Esophagus (tissue), 2 donors: ENCODE measurements at regions not wholly inside any gene's neighbourhood (a gene's known extent, or its start where the extent isn't known, plus 50 kb on each side); places are given as distances from the start of the nearest gene placed in this dataset.
"Not testable (repeated sequence)": the region's sequence is repeated elsewhere in the genome, so short reads cannot be mapped to it uniquely, and the experiment has no call there.

Experiments used
- H3K27ac ChIP-seq, 2 donors: one replicate each; pipeline ENCODE4 v1.5.1; 2013; ENCODE audit warnings: low read depth in 2 of 2, mild to moderate bottlenecking in 2 of 2, inconsistent platforms in 1 of 2, low read length in 1 of 2, moderate library complexity in 1 of 2
- H3K27me3 ChIP-seq, 2 donors: one replicate each; pipeline ENCODE4 v1.6.1; 2013; ENCODE audit warnings: low read length in 2 of 2, control low read depth in 1 of 2, mild to moderate bottlenecking in 1 of 2; ENCODE audit not compliant: insufficient read depth in 2 of 2, control insufficient read depth in 1 of 2
- H3K36me3 ChIP-seq, 2 donors: one replicate each; pipeline ENCODE4 v1.6.1; 2013; ENCODE audit warnings: low read length in 1 of 2; ENCODE audit not compliant: control insufficient read depth in 2 of 2, insufficient read depth in 2 of 2
- H3K4me1 ChIP-seq, 2 donors: one replicate each; pipeline ENCODE4 v1.6.1; 2013; ENCODE audit warnings: low read length in 1 of 2; ENCODE audit not compliant: control insufficient read depth in 2 of 2, insufficient read depth in 2 of 2
- H3K4me3 ChIP-seq, 2 donors: one replicate each; pipeline ENCODE4 v1.5.1; 2013; ENCODE audit warnings: low read length in 2 of 2, mild to moderate bottlenecking in 2 of 2, low read depth in 1 of 2, moderate library complexity in 1 of 2
- H3K9me3 ChIP-seq, 2 donors: one replicate each; pipeline ENCODE4 v1.6.1; 2013; ENCODE audit warnings: mild to moderate bottlenecking in 2 of 2, low read depth in 1 of 2, low read length in 1 of 2, moderate library complexity in 1 of 2; ENCODE audit not compliant: control insufficient read depth in 2 of 2, insufficient read depth in 1 of 2
- WGBS, 2 donors: extraction: QIAGEN DNeasy Blood & Tissue Kit; methylation state at CpG; one replicate each; pipeline ENCODE4 v1.1.7; 2013; 5-methylcytosine and 5-hydroxymethylcytosine counted together
- donor health status: healthy with polysubstance abuse.
- donor health status: Bipolar disorder and iron deficiency.

DNA sequence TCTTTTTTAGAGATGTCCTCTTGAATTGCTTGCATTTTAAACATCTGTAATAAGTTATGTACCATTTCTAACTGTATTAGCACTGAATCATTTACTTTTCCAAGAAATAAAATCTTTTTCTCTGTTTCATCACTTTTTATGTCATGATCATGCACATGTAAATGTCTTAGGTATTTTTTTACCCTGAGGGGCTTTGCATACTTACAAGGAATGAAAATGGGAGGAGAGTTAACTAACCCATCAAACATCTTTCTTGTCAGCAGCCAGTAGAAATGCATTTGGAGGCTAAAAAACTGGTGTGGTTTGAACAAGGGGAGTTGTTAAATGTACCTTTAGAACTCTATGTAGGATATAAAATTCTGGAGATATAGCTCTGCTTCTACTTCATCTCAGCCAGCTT is 1080.3 kb downstream of the GALC start:
- no peaks in the 10 kb centered on the region for H3K27me3 ChIP-seq
- H3K4me3 ChIP-seq: no peak overlapping the region
- H3K27ac ChIP-seq: no peak overlapping the region
- no peaks in the 10 kb centered on the region for H3K4me1 ChIP-seq
- no peaks in the 10 kb centered on the region for H3K9me3 ChIP-seq
- no peaks in the 10 kb centered on the region for H3K36me3 ChIP-seq

DNA sequence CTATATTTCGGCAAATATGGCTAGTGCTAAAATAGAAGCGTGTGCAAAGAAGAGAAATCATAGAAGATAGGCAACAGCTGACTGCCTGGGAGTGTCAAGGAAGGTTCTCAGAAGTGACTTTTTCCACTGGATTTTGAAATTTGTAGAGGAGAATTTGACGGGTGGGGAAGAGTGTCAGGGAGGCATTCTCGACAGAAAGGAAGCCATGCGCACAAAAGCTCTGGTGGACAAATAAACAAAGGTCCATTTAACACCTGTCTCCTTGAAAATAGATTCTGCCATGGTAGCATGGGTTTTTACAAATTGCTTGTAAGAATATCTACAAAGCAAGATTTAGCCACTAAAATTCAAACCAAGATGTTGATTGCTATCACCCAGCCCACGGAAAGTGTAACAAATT is 1081.5 kb downstream of the GALC start:
- H3K27ac ChIP-seq: no peak overlapping the region
- no peaks in the 10 kb centered on the region for H3K27me3 ChIP-seq
- no peaks in the 10 kb centered on the region for H3K9me3 ChIP-seq
- WGBS, 2 donors: 79 to 80% methylated on average over 6 of the region's 6 CpGs
- no peaks in the 10 kb centered on the region for H3K4me1 ChIP-seq
- no peaks in the 10 kb centered on the region for H3K36me3 ChIP-seq
- H3K4me3 ChIP-seq: no peak overlapping the region

DNA sequence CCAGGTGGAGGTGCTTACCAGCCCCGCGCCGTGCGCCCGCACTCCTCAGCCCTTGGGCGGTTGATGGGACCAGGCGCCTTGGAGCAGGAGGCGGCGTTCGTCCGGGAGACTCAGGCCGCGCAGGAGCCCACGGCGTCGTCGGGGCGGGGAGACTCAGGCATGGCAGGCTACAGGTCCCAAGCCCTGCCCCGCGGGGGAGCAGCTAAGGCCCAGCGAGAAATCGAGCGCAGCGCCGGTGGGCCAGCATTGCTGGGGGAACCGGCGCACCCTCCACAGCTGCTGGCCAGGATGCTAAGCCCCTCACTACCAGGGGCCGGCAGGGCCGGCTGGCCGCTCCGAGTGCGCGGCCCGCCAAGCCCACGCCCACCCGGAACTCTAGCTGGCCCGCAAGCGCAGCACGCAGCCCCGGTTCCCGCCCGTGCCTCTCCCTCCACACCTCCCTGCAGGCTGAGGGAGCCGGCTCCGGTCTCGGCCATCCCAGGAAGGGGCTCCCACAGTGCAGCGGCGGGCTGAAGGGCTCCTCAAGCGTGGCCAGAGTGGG is 1087.5 kb downstream of the GALC start:
- H3K27me3 ChIP-seq, H3K4me1 ChIP-seq, H3K9me3 ChIP-seq, H3K27ac ChIP-seq, H3K36me3 ChIP-seq, H3K4me3 ChIP-seq: not testable (repeated sequence)
- 95 to 96% methylated on average over 43 to 48 of the region's 48 CpGs for WGBS, 2 donors

DNA sequence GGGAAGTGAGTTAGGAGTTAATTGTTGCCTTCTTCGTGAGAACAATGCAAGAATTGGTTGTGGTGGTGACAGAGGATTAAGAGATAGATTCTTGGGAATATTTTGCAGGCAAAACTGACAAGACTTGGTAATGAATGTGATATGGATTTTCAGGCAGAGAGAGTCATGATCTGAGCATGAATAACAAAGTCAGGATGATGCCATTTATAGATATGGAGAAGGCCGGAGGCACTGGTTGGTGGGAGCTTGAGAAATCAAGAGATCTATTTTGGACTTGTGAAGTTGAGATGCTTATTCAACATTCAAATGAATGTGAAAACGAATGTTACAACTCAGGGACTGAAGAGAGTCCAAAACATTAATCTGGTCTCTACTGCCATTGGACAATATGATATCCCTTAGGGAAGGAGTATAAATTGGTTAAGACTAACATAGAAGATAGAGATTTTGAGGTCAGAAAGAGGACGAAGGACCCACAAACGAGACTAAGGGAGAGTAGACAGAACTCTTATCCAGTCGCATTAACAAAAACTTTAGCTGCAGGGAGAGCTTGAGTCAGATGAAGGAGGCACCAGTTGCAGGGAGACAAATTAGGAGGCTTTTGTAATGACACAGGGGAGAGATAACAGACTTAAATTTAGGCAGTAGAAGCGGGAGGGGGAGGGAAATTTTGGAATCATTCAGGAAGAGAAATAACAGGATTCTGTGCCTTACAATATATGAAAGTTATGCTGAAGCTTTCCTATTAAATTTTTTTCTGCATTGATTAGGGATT is 1090.6 kb downstream of the GALC start:
- H3K36me3 ChIP-seq: no peaks in the 10 kb centered on the region
- 67 to 76% methylated on average over 7 of the region's 7 CpGs for WGBS, 2 donors
- no peak overlapping the region for H3K27ac ChIP-seq
- H3K27me3 ChIP-seq: no peaks in the 10 kb centered on the region
- H3K4me3 ChIP-seq: no peak overlapping the region
- H3K9me3 ChIP-seq: no peaks in the 10 kb centered on the region
- H3K4me1 ChIP-seq: no peaks in the 10 kb centered on the region

DNA sequence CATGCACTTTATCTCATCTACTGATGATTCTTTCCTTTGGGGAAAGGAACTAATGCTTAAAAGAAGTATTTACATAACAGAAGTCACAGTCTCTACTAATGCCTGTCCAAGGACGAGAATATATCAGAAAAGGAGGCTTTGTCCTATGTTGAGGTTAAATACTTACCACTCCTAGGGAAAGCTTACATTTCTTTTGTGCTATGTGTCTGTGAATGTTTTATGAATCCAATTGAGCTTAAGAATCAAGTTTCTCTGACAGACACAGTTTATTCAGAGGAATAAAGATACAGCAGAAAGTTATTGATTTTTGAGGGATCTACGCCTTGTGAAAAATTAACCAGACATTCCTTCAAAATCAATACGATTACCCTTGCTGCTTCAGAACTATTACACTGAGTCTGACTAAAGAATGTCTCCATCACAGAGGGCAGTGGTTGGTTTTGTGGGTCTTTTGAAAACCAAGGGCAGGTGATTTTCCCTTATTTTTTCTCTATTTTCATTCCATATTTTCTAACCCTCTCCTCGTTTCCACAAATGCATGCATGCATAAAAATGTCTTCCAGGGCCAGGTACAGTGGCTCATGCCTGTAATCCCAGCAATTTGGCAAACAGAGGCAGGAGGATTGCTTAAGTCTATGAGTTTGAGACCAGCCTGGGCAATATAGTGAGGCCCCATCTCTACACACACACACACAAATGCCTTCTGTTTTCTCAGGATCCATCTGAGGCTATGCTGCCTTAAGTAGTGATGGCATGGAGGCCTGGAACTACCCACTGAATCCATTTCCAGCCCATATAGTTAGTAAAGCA is 1095.1 kb downstream of the GALC start:
- Histone ChIP-seq H3K4me1 (no peaks in the 10 kb centered on the region), H3K27ac (no peak overlapping the region), H3K27me3 (no peaks in the 10 kb centered on the region), H3K4me3 (no peak overlapping the region), H3K9me3 (no peaks in the 10 kb centered on the region), H3K36me3 (no peaks in the 10 kb centered on the region)
- 60 to 64% methylated on average over 4 of the region's 4 CpGs for WGBS, 2 donors

DNA sequence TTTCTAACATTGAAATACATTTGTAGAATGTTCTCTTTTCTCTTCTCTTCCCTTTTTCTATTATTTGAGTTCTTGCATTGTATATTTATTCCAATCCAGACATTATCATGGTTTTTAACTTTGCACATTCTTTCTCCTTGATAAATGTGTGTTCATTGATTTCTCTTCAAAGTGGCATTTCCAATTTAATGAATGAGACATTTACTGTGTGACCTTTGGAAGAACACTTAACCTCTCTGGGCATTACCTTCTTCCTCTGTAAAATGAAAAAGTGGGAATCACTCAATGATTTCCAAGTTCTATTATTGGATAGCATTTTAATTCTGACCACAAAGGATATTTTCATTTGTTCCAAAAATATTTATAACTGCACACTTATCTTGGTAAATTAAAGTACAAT is 1095.8 kb downstream of the GALC start:
- no peak overlapping the region for H3K4me3 ChIP-seq
- no peaks in the 10 kb centered on the region for H3K4me1 ChIP-seq
- no peaks in the 10 kb centered on the region for H3K27me3 ChIP-seq
- H3K36me3 ChIP-seq: no peaks in the 10 kb centered on the region
- H3K9me3 ChIP-seq: no peaks in the 10 kb centered on the region
- H3K27ac ChIP-seq: no peak overlapping the region

DNA sequence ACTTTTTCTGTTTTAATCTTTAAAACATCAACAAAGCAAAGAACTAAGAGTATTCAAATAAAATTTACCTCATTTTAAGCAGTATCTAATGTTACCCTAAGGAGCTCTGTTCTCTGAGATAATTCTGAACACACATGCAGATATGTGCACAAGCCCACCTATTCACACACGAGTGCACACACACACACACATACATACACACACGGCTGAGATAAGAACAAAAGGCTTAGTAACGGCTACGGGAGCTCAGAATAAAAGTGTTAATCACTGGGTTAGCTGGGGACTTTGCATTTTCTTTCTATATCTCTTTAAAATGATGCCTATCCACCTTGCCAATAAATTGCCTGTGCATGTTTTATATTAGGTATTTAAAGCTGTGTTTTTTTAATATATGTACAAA is 1096.3 kb downstream of the GALC start:
- Histone ChIP-seq H3K27me3 (no peaks in the 10 kb centered on the region), H3K4me3 (no peak overlapping the region), H3K4me1 (no peaks in the 10 kb centered on the region), H3K9me3 (no peaks in the 10 kb centered on the region), H3K27ac (no peak overlapping the region), H3K36me3 (no peaks in the 10 kb centered on the region)
- 49 to 63% methylated on average over 4 of the region's 4 CpGs for WGBS, 2 donors

DNA sequence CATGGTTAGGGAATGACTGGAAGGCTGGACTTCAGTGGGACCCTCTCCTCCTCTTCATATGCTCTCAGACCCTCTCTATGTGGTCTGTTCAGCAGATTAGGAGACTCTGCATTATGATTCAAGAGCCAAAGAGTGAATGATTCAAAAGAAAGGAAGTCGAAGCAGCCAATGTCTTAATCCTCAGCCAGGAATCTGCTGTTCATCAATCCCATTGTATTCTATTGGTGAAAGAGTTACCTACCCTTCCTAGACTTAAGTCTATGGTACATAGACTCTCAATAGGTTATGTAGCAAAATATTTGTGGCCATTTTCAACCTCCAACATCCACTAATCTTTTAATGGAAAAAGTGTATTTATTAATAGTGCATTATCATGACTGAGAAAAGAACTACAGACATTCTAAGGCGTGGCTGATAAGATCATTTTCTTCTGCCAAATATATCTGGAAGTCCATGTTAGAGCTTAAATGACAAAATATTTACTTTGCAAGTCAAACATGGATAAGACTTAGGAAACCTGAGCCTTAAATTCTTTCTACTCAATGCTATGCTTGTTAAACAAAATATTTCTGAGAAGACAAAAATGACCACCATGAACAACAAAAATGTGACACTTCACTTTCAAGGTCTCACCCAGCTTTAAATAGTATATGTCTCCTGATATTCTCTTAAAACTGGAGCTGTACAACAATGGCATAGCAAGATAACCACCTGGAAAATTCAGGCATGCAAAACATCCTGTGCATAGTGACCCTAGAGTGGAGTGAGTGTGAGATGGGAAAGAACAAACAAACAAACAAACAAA is 1100.6 kb downstream of the GALC start:
- no peaks in the 10 kb centered on the region for H3K9me3 ChIP-seq
- H3K27ac ChIP-seq: no peak overlapping the region
- no peaks in the 10 kb centered on the region for H3K36me3 ChIP-seq
- no peak overlapping the region for H3K4me3 ChIP-seq
- no peaks in the 10 kb centered on the region for H3K4me1 ChIP-seq
- H3K27me3 ChIP-seq: no peaks in the 10 kb centered on the region
- 22 to 34% methylated on average over 2 of the region's 2 CpGs for WGBS, 2 donors

DNA sequence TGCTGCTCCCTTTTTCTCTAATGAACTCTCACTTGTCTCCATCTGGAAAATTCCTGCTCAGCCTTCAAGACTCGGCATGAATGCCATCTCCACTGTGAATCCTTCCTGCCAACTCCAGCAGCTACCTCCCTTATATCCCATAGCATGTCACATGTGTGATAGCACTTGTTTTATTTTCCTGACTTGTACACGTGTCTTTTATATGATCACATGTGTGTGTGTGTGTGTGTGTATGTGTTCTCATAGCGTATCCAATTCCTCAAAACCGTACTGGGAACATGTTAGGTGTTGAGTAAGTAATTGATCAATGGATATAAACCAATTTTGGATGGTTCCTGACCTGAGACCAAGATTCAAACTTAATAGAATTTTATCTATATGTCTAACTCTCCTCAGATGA is 1107.7 kb downstream of the GALC start:
- WGBS, 2 donors: 81 to 86% methylated on average over 4 of the region's 4 CpGs
- H3K27ac ChIP-seq: no peak overlapping the region
- no peaks in the 10 kb centered on the region for H3K4me1 ChIP-seq
- no peaks in the 10 kb centered on the region for H3K9me3 ChIP-seq
- H3K36me3 ChIP-seq: no peaks in the 10 kb centered on the region
- no peaks in the 10 kb centered on the region for H3K27me3 ChIP-seq
- H3K4me3 ChIP-seq: no peak overlapping the region
